ENCODE measurements at regions not wholly inside any gene's neighbourhood (a gene's known extent, or its start where the extent isn't known, plus 50 kb on each side); places are given as distances from the start of the nearest gene placed in this dataset.
"Not testable (repeated sequence)": the region's sequence is repeated elsewhere in the genome, so short reads cannot be mapped to it uniquely, and the experiment has no call there.

DNA sequence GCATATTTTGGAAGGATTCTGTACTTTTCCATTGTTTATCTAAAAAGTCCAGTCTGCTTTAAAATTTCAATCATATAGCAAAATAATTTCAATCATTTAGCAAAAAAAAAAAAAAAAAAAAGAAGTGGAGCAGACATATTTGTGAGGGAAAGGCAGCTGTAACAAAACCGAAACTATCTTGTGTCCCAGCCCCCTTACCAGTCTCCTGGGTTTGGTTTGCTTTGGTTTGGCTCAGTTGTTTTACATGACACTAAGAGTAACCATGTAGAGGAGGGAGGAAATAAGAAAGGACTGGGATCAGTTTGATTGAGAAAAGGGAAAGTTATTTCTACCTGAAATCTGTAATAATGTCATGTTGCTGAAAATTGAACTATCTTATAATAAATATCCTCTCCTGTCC, 158.8 kb upstream of the GADL1 start:
- no peak for DNase-seq

DNA sequence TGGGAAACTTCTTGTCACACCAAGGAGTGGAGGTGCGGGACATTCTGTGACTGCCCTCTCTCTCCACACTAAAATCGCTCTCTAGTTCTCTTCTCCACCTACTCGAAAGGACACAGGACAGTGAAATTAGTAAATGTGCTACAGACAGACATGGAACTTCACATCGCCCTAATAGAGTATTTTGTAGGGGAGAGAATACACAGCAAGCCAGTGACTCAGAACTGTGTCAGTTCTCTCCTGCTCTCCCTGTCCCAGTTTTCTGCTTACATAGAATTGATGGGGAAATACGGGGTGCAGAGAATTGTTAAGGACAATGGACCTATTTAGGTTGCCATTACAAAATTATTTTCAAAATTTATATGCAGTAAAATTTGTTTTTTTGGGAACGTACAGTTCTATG, 159.6 kb upstream of the GADL1 start:
- no peak for DNase-seq

DNA sequence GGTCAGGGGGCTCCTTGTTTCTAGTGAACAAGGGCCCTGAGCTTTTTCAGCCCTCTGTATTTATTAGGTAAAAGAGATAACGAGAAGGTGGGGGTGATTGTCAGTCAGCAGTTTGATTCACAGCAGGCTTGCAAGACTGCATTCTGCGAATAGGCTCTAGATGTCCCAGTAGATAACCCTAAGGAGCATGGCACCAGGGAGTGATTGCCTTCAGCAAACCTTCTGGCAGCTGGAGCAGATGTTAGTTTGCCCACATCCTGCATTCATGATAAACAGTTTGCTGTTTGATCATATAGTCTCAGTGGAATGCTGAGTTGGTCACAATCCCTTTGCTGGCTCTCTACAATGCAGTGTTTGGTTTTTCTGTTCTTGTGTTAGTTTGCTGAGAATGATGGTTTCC, 161.3 kb upstream of the GADL1 start:
- no peak for DNase-seq

DNA sequence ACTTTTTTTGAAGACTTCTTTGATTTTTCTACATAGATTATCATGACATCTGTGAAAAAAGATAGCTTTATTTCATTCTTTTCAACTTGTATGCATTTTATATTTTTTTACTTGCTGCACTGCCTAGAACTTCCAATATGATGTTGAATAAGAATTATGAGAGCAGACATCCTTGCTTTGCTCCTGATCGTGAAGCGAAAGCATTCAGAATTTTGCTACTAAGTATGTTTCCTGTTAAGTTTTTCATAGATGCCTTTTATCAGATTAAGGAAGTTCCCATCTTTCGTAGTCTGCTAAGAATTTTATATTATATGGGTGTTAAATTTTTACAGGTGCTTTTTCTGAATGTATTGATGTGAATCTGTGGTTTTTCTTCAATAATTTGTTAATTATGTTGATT, 163.4 kb upstream of the GADL1 start:
- DNase-seq: no peak

DNA sequence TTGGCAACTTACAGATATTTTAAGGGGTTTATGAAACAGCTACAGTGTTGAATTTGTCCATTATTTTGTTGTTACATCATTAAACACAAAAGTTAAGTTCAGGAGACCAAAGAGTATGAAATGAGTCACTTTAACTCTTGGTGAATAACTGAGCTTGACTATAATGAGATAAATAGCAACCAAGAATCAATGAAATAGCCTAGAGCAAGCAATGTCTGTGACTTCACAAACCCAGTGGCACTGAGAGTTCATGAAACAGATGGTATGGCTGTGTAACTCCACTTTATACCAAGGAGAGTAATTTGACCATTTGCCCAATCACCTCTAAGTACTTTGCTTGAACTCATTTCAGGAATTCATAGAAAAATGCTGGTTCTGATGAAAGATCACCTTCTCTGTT, 169.6 kb upstream of the GADL1 start:
- DNase-seq: no peak

DNA sequence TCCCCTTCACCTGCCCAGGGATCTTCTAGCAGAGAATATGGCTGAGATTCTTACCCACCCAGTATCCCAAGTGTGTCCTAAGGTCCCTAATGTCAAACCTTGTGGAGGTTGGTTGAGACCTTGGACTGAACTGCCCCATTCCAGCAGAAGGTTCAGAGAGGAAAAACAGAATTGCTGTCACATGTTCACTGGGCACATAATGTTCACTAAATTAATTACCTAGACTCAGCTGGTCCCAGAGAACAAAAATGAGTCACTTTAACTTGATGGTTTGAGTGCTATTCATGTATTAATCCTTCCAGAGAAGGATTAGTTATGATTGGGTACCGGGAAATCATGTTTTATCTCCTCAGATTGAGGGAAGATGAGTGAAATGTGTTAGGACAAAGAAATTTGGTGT, 171.3 kb upstream of the GADL1 start:
- no peak for DNase-seq

DNA sequence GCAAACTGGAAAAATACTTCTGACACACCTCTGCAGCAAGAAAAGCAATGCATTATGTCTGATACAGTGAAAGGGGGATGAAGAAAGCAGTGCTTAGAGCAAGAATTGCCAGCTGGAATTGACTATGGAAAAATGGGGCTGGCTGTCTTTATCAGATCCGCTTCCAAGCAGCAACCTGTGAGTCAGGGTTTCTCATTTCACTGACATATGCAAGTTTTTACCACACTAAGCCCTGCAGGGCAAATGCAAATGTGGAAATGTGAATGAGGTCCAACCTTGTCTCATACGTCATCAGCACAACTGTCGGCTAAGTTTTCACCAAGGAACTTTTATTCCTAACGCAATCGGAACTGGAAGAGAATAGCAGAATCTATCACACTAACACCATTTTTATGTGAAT, 172.5 kb upstream of the GADL1 start:
- no peak for DNase-seq

DNA sequence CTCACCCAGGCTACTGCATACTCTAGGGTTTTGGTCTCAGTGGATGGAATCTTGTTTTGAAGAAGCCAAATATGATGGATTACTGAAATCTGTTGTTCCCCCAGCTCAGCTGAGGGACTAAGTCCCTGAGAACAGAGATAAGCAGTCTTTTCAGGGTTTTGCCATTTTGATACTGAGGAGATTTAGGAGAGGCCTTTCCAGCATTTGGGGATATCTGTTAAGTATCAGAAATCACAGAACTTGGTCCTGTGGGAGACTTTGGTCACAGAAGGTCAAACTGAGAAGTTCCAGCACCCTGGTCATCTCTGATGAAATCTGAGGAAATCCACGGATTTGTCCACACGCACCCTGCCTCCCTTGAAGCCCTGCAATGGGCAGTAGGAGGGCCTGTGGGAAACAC, 181.0 kb upstream of the GADL1 start:
- no peak for DNase-seq

DNA sequence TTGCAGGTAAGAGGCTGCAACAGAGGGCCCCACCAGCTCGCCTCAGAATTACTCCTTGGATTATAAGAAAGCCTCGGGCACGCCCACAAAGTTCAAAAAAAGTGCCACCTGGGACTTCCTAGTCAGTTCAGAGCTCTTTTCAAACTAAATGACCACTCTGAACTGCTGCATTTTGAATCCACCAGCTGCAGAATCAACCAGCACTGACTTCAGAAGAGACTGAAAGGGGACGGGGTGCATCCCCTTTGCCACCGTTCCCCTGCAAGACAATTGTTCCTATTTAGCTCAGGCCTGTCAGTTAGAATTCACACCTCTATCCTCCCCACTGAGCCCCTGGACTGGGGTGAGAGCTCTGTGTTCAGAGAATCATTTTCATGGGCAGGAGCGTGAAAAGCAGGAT, 181.4 kb upstream of the GADL1 start:
- no peak for DNase-seq

GRCh38 chr3:31077021-31077601, 182.7 kb upstream of the GADL1 start:
- DNase-seq: no peak

- no peak for DNase-seq
Observed at GRCh38 chr3:31077826-31078225, 183.4 kb upstream of the GADL1 start.

- no peak for DNase-seq
Observed at GRCh38 chr3:31079689-31080088, 185.2 kb upstream of the GADL1 start.

GRCh38 chr3:31081018-31081662, 186.7 kb upstream of the GADL1 start:
- no peak for DNase-seq

- no peak for DNase-seq
Observed at GRCh38 chr3:31086148-31086547, 191.7 kb upstream of the GADL1 start.

DNA sequence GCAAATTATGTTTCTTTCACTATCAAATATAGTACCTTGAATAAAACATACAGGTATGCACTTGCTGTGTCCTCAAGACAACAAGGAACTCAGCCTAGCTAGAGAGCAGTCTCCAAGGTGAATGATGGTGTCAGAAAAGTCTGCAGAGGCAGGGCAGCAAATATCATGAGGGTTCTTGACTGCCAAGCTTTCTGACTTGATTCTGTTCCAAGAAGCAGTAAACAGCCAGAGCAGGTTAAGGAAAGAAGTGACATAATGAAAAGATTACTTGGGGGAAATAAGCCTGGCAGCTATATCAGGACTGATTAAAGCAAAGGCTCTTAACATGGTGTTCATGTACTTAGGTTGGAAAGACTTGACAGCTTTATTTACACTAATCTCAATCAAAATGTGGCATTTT, 192.2 kb upstream of the GADL1 start:
- no peak for DNase-seq

DNA sequence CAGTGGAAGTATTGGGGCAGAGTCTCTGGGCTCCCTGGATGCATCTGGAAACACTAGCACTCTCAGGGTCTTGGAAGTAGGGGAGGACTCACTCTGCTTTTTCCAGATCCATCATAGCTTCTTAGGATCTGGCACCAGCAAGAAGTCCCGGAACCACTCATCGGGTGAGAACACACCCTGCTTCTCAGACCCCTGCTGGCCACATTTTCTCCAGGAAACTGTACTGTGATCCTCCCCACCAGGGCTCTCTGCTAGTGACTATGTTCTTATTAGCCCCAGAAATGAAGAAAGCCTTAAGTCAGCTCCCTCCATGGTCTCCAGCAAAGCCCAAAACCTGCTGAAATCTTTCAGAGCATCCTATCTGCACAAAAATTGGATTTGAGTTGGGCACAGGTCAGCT, 197.3 kb upstream of the GADL1 start:
- no peak for DNase-seq

- no peak for DNase-seq
Observed at GRCh38 chr3:31092748-31093589, 198.5 kb upstream of the GADL1 start.

GRCh38 chr3:31093606-31094005, 199.1 kb upstream of the GADL1 start:
- no peak for DNase-seq

DNA sequence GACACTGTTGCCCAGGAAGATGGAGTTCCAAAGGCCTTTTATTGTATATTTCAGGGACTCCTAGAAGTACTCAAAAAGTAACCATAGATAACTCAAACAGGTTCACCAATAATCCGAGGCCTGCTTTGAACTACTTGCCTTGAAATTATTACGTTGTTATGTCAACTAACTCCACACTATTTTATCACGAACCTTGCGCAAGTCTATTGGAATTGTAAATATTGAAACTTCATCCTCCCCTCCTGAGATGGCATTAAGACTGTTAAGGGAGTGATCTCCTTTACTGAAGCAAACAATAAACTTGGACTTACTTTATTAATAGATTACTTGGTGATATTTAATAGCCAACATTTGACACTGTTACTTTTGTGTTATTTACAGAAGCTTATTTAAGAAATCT, 199.6 kb upstream of the GADL1 start:
- no peak for DNase-seq

GRCh38 chr3:31095255-31095654, 200.8 kb upstream of the GADL1 start:
- no peak for DNase-seq

- DNase-seq: no peak
Observed at GRCh38 chr3:31096661-31097395, 202.4 kb upstream of the GADL1 start.

- no peak for DNase-seq
Observed at GRCh38 chr3:31100519-31100918, 206.1 kb upstream of the GADL1 start.

GRCh38 chr3:31101285-31101684, 206.8 kb upstream of the GADL1 start:
- DNase-seq: not testable (repeated sequence)

Measured in activated CD4-positive, alpha-beta T cell treated with anti-CD3 and anti-CD28 coated beads, Interleukin-2, amount 50 U/mL, for 4 hours (primary cell).